PC-3 (cell line): ENCODE measurements at regions not wholly inside any gene's neighbourhood (a gene's known extent, or its start where the extent isn't known, plus 50 kb on each side); places are given as distances from the start of the nearest gene placed in this dataset.

Source experiments
- ATAC-seq: fragments of 200-7000 bp; cut with Tn5 transposase; 2 replicates; pipeline ENCODE4 v1.9.1; 2020; ENCODE audit warnings: mild to moderate bottlenecking, moderate library complexity
- BruUV-seq: library from RNA; stranded (reverse); fragments of 400-500 nt; replicated peaks from 2 replicates; lab custom pipeline; 2021; lab: Mats Ljungman, UMichigan
- CTCF ChIA-PET: fragments of 300-600 bp; sonication (Branson Sonifier 250); formaldehyde crosslinking; loops from one replicate; lab custom pipeline; 2022; ENCODE audit warnings: antibody characterized with exemption; lab: Charles Lee
- POLR2A ChIA-PET: fragments of 300-600 bp; sonication (Branson Sonifier 250); formaldehyde crosslinking; loops from one replicate; lab custom pipeline; 2022; ENCODE audit warnings: antibody characterized with exemption; ENCODE audit not compliant: unreplicated experiment; lab: Charles Lee
- DNase-seq: peaks from one replicate; pipeline ENCODE4 v3.0.0-alpha.2; 2015
- H2AFZ ChIP-seq: fragments of 300-600 bp; sonication (generic); 2 replicates; pipeline ENCODE4 v1.6.0; 2016; ENCODE audit warnings: antibody characterized with exemption, low read length
- H3F3A ChIP-seq: fragments of 300-600 bp; sonication (generic); one replicate; pipeline ENCODE4 v1.6.0; 2017; ENCODE audit warnings: antibody characterized with exemption, low read length, control low read depth, mild to moderate bottlenecking; ENCODE audit not compliant: unreplicated experiment
- H3K27ac ChIP-seq: fragments of 300-600 bp; sonication (generic); 2 replicates; pipeline ENCODE4 v1.5.1; 2016; ENCODE audit warnings: mild to moderate bottlenecking, low read length
- H3K27me3 ChIP-seq: fragments of 300-600 bp; sonication (generic); 2 replicates; pipeline ENCODE4 v1.6.1; 2016; ENCODE audit warnings: low read length, mixed read lengths
- H3K36me3 ChIP-seq: fragments of 300-600 bp; sonication (generic); 2 replicates; pipeline ENCODE4 v1.6.1; 2016; ENCODE audit warnings: low read depth, mixed run types, low read length, mixed read lengths
- H3K4me1 ChIP-seq: fragments of 300-600 bp; sonication (generic); 2 replicates; pipeline ENCODE4 v1.5.1; 2016; ENCODE audit warnings: low read length; ENCODE audit not compliant: insufficient read depth
- H3K4me2 ChIP-seq: fragments of 300-600 bp; sonication (generic); 2 replicates; pipeline ENCODE4 v1.6.0; 2016; ENCODE audit warnings: low read length
- H3K4me3 ChIP-seq: fragments of 300-600 bp; sonication (generic); 2 replicates; pipeline ENCODE4 v1.5.1; 2016; ENCODE audit warnings: mild to moderate bottlenecking, low read length, mixed read lengths
- H3K79me2 ChIP-seq: fragments of 300-600 bp; sonication (generic); 2 replicates; pipeline ENCODE4 v1.6.1; 2017; ENCODE audit warnings: low read length, mixed read lengths
- H3K9ac ChIP-seq: fragments of 300-600 bp; sonication (generic); 2 replicates; pipeline ENCODE4 v1.6.0; 2016; ENCODE audit warnings: mild to moderate bottlenecking, low read length
- H3K9me2 ChIP-seq: fragments of 300-600 bp; sonication (generic); replicated peaks from 2 replicates; pipeline ENCODE4 v1.6.1; 2016; ENCODE audit warnings: mixed run types, low read length, mixed read lengths
- H3K9me3 ChIP-seq: fragments of 300-600 bp; sonication (generic); 2 replicates; pipeline ENCODE4 v1.6.1; 2016; ENCODE audit warnings: low read length, mixed read lengths
- H4K20me1 ChIP-seq: fragments of 300-600 bp; sonication (generic); 2 replicates; pipeline ENCODE4 v1.6.1; 2016; ENCODE audit warnings: low read length, mixed read lengths
- CTCF ChIP-seq: fragments of 300-600 bp; sonication (generic); conservative IDR thresholded peaks from 2 replicates; pipeline ENCODE4 v1.5.1; 2017; ENCODE audit warnings: antibody characterized with exemption, low read depth, mild to moderate bottlenecking, low read length
- EZH2 ChIP-seq: fragments of 300-600 bp; sonication (generic); IDR thresholded peaks from one replicate; pipeline ENCODE4 v1.6.1; 2017; ENCODE audit warnings: antibody characterized with exemption, mild to moderate bottlenecking, low read length; ENCODE audit not compliant: unreplicated experiment
- EZH2phosphoT487 ChIP-seq: fragments of 300-600 bp; sonication (generic); IDR thresholded peaks from 2 replicates; pipeline ENCODE4 v1.6.1; 2018; ENCODE audit warnings: mild to moderate bottlenecking, antibody characterized with exemption, low read length, borderline replicate concordance
- intact Hi-C: fragments of 100-400 bp; cut with micrococcal nuclease; formaldehyde crosslinking; loops from 2 replicates; pipeline ENCODE4 v1.9.0; 2023

- intact Hi-C loops: no loop called here
- no peak overlapping the region for H3K9ac ChIP-seq
- H3K36me3 ChIP-seq: no peaks in the 10 kb centered on the region
- H2AFZ ChIP-seq: no peak overlapping the region
- POLR2A ChIA-PET: no interaction called here
- CTCF ChIA-PET: no interaction called here
- no peaks in the 10 kb centered on the region for H3F3A ChIP-seq
- ATAC-seq (no peak), DNase-seq (no peak)
- H4K20me1 ChIP-seq: no peaks in the 10 kb centered on the region
- no peak overlapping the region for H3K4me3 ChIP-seq
- H3K9me3 ChIP-seq: no peaks in the 10 kb centered on the region
- BruUV-seq: no TSS peak
- no peak overlapping the region for H3K27ac ChIP-seq
- no peaks in the 10 kb centered on the region for H3K27me3 ChIP-seq
- no peaks in the 10 kb centered on the region for H3K9me2 ChIP-seq
- H3K4me1 ChIP-seq: no peaks in the 10 kb centered on the region
- H3K79me2 ChIP-seq: no peaks in the 10 kb centered on the region
- no peak for TF ChIP-seq CTCF
- no peak for TF ChIP-seq EZH2phosphoT487
- TF ChIP-seq EZH2: no peak
- H3K4me2 ChIP-seq: no peak overlapping the region
These were observed 270.6 kb downstream of the MAF start for GRCh38 chr16:79329967-79330366.

DNA sequence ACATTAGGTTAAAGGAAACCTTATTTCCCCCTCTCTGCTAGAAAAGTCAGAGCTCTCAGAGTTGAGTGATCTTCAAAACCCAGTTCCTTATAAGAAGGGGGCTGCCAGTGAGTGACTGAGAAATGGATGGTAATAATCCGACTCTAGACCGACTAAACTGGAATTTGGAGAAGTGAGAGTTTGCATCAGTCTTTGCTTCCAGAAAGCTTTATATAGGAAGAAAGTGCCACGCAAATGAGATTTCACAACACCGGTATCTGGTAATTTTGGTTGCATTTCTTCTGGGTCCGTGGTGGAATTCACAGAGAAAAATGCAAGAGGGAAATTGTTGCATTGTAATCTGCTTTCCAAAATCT lies 271.4 kb downstream of the MAF start:
- H3F3A ChIP-seq: no peaks in the 10 kb centered on the region
- H3K9me2 ChIP-seq: no peaks in the 10 kb centered on the region
- intact Hi-C loops: no loop called here
- no peak overlapping the region for H3K4me3 ChIP-seq
- H2AFZ ChIP-seq: no peak overlapping the region
- H3K36me3 ChIP-seq: no peaks in the 10 kb centered on the region
- no peaks in the 10 kb centered on the region for H3K4me1 ChIP-seq
- H3K4me2 ChIP-seq: no peak overlapping the region
- H3K27me3 ChIP-seq: no peaks in the 10 kb centered on the region
- no peak for ATAC-seq
- no peak overlapping the region for H3K9ac ChIP-seq
- no peaks in the 10 kb centered on the region for H4K20me1 ChIP-seq
- H3K9me3 ChIP-seq: no peaks in the 10 kb centered on the region
- BruUV-seq: no TSS peak
- no peak overlapping the region for H3K27ac ChIP-seq
- TF ChIP-seq CTCF (no peak), EZH2 (no peak), EZH2phosphoT487 (no peak)
- CTCF ChIA-PET: no interaction called here
- POLR2A ChIA-PET: no interaction called here
- no peak for DNase-seq
- H3K79me2 ChIP-seq: no peaks in the 10 kb centered on the region

- Histone ChIP-seq H3F3A (no peaks in the 10 kb centered on the region), H3K27me3 (no peaks in the 10 kb centered on the region), H3K9ac (no peak overlapping the region), H3K27ac (no peak overlapping the region), H3K4me1 (no peaks in the 10 kb centered on the region), H2AFZ (no peak overlapping the region), H3K9me2 (no peaks in the 10 kb centered on the region), H3K9me3 (no peaks in the 10 kb centered on the region), H4K20me1 (no peaks in the 10 kb centered on the region), H3K4me3 (no peak overlapping the region), H3K79me2 (no peaks in the 10 kb centered on the region), H3K4me2 (no peak overlapping the region), H3K36me3 (no peaks in the 10 kb centered on the region)
- no peak for DNase-seq
- no TSS peak for BruUV-seq
- no peak for TF ChIP-seq EZH2
- no peak for TF ChIP-seq EZH2phosphoT487
- TF ChIP-seq CTCF: no peak
- ChIA-PET CTCF (no interaction called here), POLR2A (no interaction called here)
- intact Hi-C loops: no loop called here
- no peak for ATAC-seq
These were observed 272.0 kb downstream of the MAF start for GRCh38 chr16:79328402-79329165.
